Tibial artery (tissue), 4 donors: ENCODE measurements at regions not wholly inside any gene's neighbourhood (a gene's known extent, or its start where the extent isn't known, plus 50 kb on each side); places are given as distances from the start of the nearest gene placed in this dataset.

ENCODE experiments used
- DNase-seq, 2 donors: peaks; one replicate each; pipeline ENCODE4 v3.0.0-alpha.2; 2019
- H3K27ac ChIP-seq, 2 donors: fragments of 200-600 bp; sonication (generic) in 1 of 2; 1 replicate in 1 of 2; 2 replicates in 1 of 2; pipeline ENCODE4 v1.5.1; 2018 to 2019; ENCODE audit warnings: mild to moderate bottlenecking in 1 of 2
- H3K27me3 ChIP-seq, 2 donors: fragments of 200-600 bp; sonication (generic) in 1 of 2; one replicate each; pipeline versions ENCODE4 v1.5.1 to v1.6.0; 2016 to 2019
- H3K36me3 ChIP-seq, 3 donors: fragments of 200-600 bp; sonication (generic) in 2 of 3; one replicate each; pipeline ENCODE4 v1.5.1; 2016 to 2019; ENCODE audit warnings: mild to moderate bottlenecking in 2 of 3
- H3K4me1 ChIP-seq, 4 donors: fragments of 200-600 bp; sonication (generic) in 2 of 4; 1 replicate in 3 of 4; 2 replicates in 1 of 4; pipeline ENCODE4 v1.5.1; 2016 to 2019
- H3K4me3 ChIP-seq, 2 donors: fragments of 200-600 bp; sonication (generic) in 1 of 2; 1 replicate in 1 of 2; 2 replicates in 1 of 2; pipeline ENCODE4 v1.5.1; 2018 to 2019; ENCODE audit warnings: mild to moderate bottlenecking in 2 of 2
- H3K9me3 ChIP-seq, 3 donors: fragments of 200-600 bp; sonication (generic) in 1 of 3; one replicate each; pipeline ENCODE4 v1.5.1; 2016 to 2019
- CTCF ChIP-seq, 2 experiments: fragments of 200-600 bp in 1 of 2; fragments of 450-650 bp in 1 of 2; IDR thresholded peaks; one replicate each; pipeline ENCODE4 v1.5.1; 2017 to 2019; ENCODE audit warnings: antibody characterized with exemption in 2 of 2, mild to moderate bottlenecking in 1 of 2, moderate library complexity in 1 of 2
- intact Hi-C: fragments of 100-400 bp; cut with DNase I; formaldehyde crosslinking; loops from one replicate; pipeline ENCODE4 v1.15.0; 2023; ENCODE audit warnings: low total_unique reads

GRCh38 chrX:122816288-122816687 is 367.8 kb upstream of the GRIA3 start:
- no peak overlapping the region for H3K4me3 ChIP-seq
- intact Hi-C loops: no loop called here
- no peaks in the 10 kb centered on the region for H3K4me1 ChIP-seq
- DNase-seq: no peak
- TF ChIP-seq CTCF (IDR thresholded peaks at IDR 0.05): no peak
- H3K27me3 ChIP-seq: no peaks in the 10 kb centered on the region
- no peaks in the 10 kb centered on the region for H3K9me3 ChIP-seq
- no peaks in the 10 kb centered on the region for H3K36me3 ChIP-seq
- H3K27ac ChIP-seq: no peak overlapping the region

GRCh38 chrX:122817321-122817955 is 366.6 kb upstream of the GRIA3 start:
- intact Hi-C loops: no loop called here

GRCh38 chrX:122818068-122818467 is 366.0 kb upstream of the GRIA3 start:
- Histone ChIP-seq H3K9me3 (no peaks in the 10 kb centered on the region), H3K36me3 (no peaks in the 10 kb centered on the region), H3K4me3 (no peak overlapping the region), H3K27ac (no peak overlapping the region), H3K27me3 (no peaks in the 10 kb centered on the region), H3K4me1 (no peaks in the 10 kb centered on the region)
- no peak for TF ChIP-seq CTCF (IDR thresholded peaks at IDR 0.05)
- DNase-seq: no peak
- intact Hi-C loops: no loop called here

More at GRCh38 chrX:122817321-122817955, 366.6 kb upstream of the GRIA3 start:
- no peak for DNase-seq
- no peak overlapping the region for H3K4me3 ChIP-seq
- no peaks in the 10 kb centered on the region for H3K27me3 ChIP-seq
- TF ChIP-seq CTCF (IDR thresholded peaks at IDR 0.05): no peak
- H3K9me3 ChIP-seq: no peaks in the 10 kb centered on the region
- H3K36me3 ChIP-seq: no peaks in the 10 kb centered on the region
- H3K4me1 ChIP-seq: no peaks in the 10 kb centered on the region
- no peak overlapping the region for H3K27ac ChIP-seq

- no peaks in the 10 kb centered on the region for H3K27me3 ChIP-seq
- intact Hi-C loops: no loop called here
- no peak overlapping the region for H3K4me3 ChIP-seq
- no peaks in the 10 kb centered on the region for H3K9me3 ChIP-seq
- DNase-seq: no peak
- H3K36me3 ChIP-seq: no peaks in the 10 kb centered on the region
- no peak overlapping the region for H3K27ac ChIP-seq
- TF ChIP-seq CTCF (IDR thresholded peaks at IDR 0.05): no peak
- H3K4me1 ChIP-seq: no peaks in the 10 kb centered on the region
Observed at GRCh38 chrX:122833230-122833629, 350.8 kb upstream of the GRIA3 start.

- DNase-seq: no peak
Observed at GRCh38 chrX:122835886-122836285, 348.2 kb upstream of the GRIA3 start.

More at GRCh38 chrX:122835886-122836285, 348.2 kb upstream of the GRIA3 start:
- no peaks in the 10 kb centered on the region for H3K36me3 ChIP-seq
- no peaks in the 10 kb centered on the region for H3K27me3 ChIP-seq
- H3K4me3 ChIP-seq: no peak overlapping the region
- H3K9me3 ChIP-seq: no peaks in the 10 kb centered on the region
- H3K27ac ChIP-seq: no peak overlapping the region
- intact Hi-C loops: no loop called here
- H3K4me1 ChIP-seq: no peaks in the 10 kb centered on the region
- TF ChIP-seq CTCF (IDR thresholded peaks at IDR 0.05): no peak
